Kidney (tissue), 13 donors: ENCODE measurements at regions not wholly inside any gene's neighbourhood (a gene's known extent, or its start where the extent isn't known, plus 50 kb on each side); places are given as distances from the start of the nearest gene placed in this dataset.
"Not testable (repeated sequence)": the region's sequence is repeated elsewhere in the genome, so short reads cannot be mapped to it uniquely, and the experiment has no call there.

Source experiments
- DNase-seq, 5 donors: peaks; one replicate each; pipeline ENCODE4 v3.0.0-alpha.2; 2013 to 2020
- FAIRE-seq: peaks from 2 replicates; lab custom pipeline; 2012; peaks lifted over from hg19 to GRCh38; lab: Jason Lieb, UNC
- H3K27ac ChIP-seq, 2 donors: one replicate each; pipeline ENCODE4 v1.7.0; 2013; ENCODE audit warnings: low read depth in 2 of 2, low read length in 2 of 2, inconsistent platforms in 1 of 2
- H3K27me3 ChIP-seq: one replicate; pipeline ENCODE4 v1.7.1; 2013; ENCODE audit warnings: low read length, inconsistent platforms; ENCODE audit not compliant: control insufficient read depth, insufficient read depth
- H3K36me3 ChIP-seq, 3 donors: one replicate each; pipeline versions ENCODE4 v1.7.0 to v1.7.1; 2013; ENCODE audit warnings: low read length in 3 of 3, control low read depth in 1 of 3, inconsistent platforms in 1 of 3; ENCODE audit not compliant: insufficient read depth in 3 of 3, control insufficient read depth in 2 of 3
- H3K4me1 ChIP-seq, 3 donors: one replicate each; pipeline versions ENCODE4 v1.7.0 to v1.7.1; 2013; ENCODE audit warnings: low read length in 3 of 3, inconsistent platforms in 1 of 3, low read depth in 1 of 3; ENCODE audit not compliant: control insufficient read depth in 2 of 3, insufficient read depth in 2 of 3
- H3K4me3 ChIP-seq, 3 donors: one replicate each; pipeline versions ENCODE4 v1.7.0 to v1.8.1; 2013; ENCODE audit warnings: low read length in 3 of 3, control low read depth in 1 of 3, inconsistent platforms in 1 of 3
- H3K9ac ChIP-seq, 3 donors: one replicate each; pipeline versions ENCODE4 v1.7.0 to v1.7.1; 2013; ENCODE audit warnings: low read length in 3 of 3, control low read depth in 1 of 3, inconsistent platforms in 1 of 3
- H3K9me3 ChIP-seq, 3 donors: one replicate each; pipeline versions ENCODE4 v1.7.0 to v1.7.1; 2013; ENCODE audit warnings: low read length in 3 of 3, control low read depth in 1 of 3, inconsistent platforms in 1 of 3; ENCODE audit not compliant: control insufficient read depth in 2 of 3, insufficient read depth in 1 of 3
- CTCF ChIP-seq: IDR thresholded peaks from 3 replicates; pipeline ENCODE4 v1.5.1; 2012; ENCODE audit warnings: mild to moderate bottlenecking, moderate library complexity, borderline replicate concordance; ENCODE audit not compliant: insufficient read depth; ENCODE audit errors: extremely low read depth
- intact Hi-C: fragments of 100-400 bp; cut with DNase I; formaldehyde crosslinking; loops from one replicate; pipeline ENCODE4 v1.11.1; 2022
- donor health status: control.
- donor health status: control.
- donor health status: control.
- donor health status: control.
- donor health status: control.
- donor health status: DM: yes; HTN: yes; CAD: no.
- donor health status: Normal renal cell carcinoma (clear cell type).

- Histone ChIP-seq H3K4me3 (no peak overlapping the region), H3K9me3 (no peaks in the 10 kb centered on the region), H3K27ac (no peak overlapping the region), H3K27me3 (no peaks in the 10 kb centered on the region), H3K36me3 (no peaks in the 10 kb centered on the region), H3K4me1 (peaks cover 0 to 2% (median 0%) of the 10 kb centered on the region in 3 donors), H3K9ac (no peak overlapping the region)
- no peak for TF ChIP-seq CTCF
- intact Hi-C loops = no loop called here
- peak in 2 of 5 donors; percentile 39 to 46 for DNase-seq
- FAIRE-seq = no peak
Observed at GRCh38 chr3:4163011-4163410, 140.2 kb upstream of the SETMAR start.

- no peaks in the 10 kb centered on the region for H3K27me3 ChIP-seq
- H3K4me1 ChIP-seq = peaks cover 0 to 2% (median 0%) of the 10 kb centered on the region in 3 donors
- no peaks in the 10 kb centered on the region for H3K9me3 ChIP-seq
- H3K4me3 ChIP-seq = no peak overlapping the region
- intact Hi-C loops = no loop called here
- no peak for DNase-seq
- no peak overlapping the region for H3K27ac ChIP-seq
- no peaks in the 10 kb centered on the region for H3K36me3 ChIP-seq
- H3K9ac ChIP-seq = no peak overlapping the region
- no peak for FAIRE-seq
- TF ChIP-seq CTCF = no peak
Observed at GRCh38 chr3:4166540-4166939, 136.6 kb upstream of the SETMAR start.

- H3K4me1 ChIP-seq, H3K27ac ChIP-seq, intact Hi-C loops, FAIRE-seq, H3K27me3 ChIP-seq, H3K9me3 ChIP-seq, H3K9ac ChIP-seq, DNase-seq, H3K4me3 ChIP-seq, H3K36me3 ChIP-seq: not testable (repeated sequence)
Observed at GRCh38 chr3:4167230-4167629, 135.9 kb upstream of the SETMAR start.

GRCh38 chr3:4174791-4175190 lies 128.4 kb upstream of the SETMAR start:
- peak in 1 of 5 donors; percentile 41 for DNase-seq
- Histone ChIP-seq H3K9me3 (no peaks in the 10 kb centered on the region), H3K27me3 (no peaks in the 10 kb centered on the region), H3K4me3 (no peak overlapping the region), H3K4me1 (no peaks in the 10 kb centered on the region), H3K36me3 (no peaks in the 10 kb centered on the region), H3K27ac (no peak overlapping the region), H3K9ac (no peak overlapping the region)
- TF ChIP-seq CTCF = no peak
- no peak for FAIRE-seq
- intact Hi-C loops = no loop called here
